ENCODE measurements at regions not wholly inside any gene's neighbourhood (a gene's known extent, or its start where the extent isn't known, plus 50 kb on each side); places are given as distances from the start of the nearest gene placed in this dataset.

- Mint-ChIP-seq H3K27ac (no peak overlapping the region), H3K9me3 (peaks cover 30% of the 10 kb centered on the region), H3K4me1 (peaks cover 17% of the 10 kb centered on the region), H3K27me3 (ENCODE audit: low read depth) (no peaks in the 10 kb centered on the region), H3K36me3 (peaks cover 11% of the 10 kb centered on the region), H3K4me3 (no peak overlapping the region)
- DNase-seq (ENCODE audit: low spot score in 2 of 2, unreplicated experiment in 2 of 2): no peak
- no peak for TF ChIP-seq CTCF (IDR thresholded peaks at IDR 0.05; ENCODE audit: unreplicated experiment)
Observed at GRCh38 chr2:138430181-138430580, 71.4 kb upstream of the SPOPL start.

GRCh38 chr2:138432971-138433370 lies 68.6 kb upstream of the SPOPL start:
- no peak for DNase-seq (ENCODE audit: low spot score in 2 of 2, unreplicated experiment in 2 of 2)
- Mint-ChIP-seq H3K27me3 (ENCODE audit: low read depth) (no peaks in the 10 kb centered on the region), H3K36me3 (peaks cover 2% of the 10 kb centered on the region), H3K4me1 (peaks cover 32% of the 10 kb centered on the region), H3K9me3 (peaks cover 8% of the 10 kb centered on the region), H3K27ac (no peak overlapping the region), H3K4me3 (no peak overlapping the region)
- TF ChIP-seq CTCF (IDR thresholded peaks at IDR 0.05; ENCODE audit: unreplicated experiment): no peak

GRCh38 chr2:138433995-138434951 lies 67.3 kb upstream of the SPOPL start:
- peaks cover 2% of the 10 kb centered on the region for H3K36me3 Mint-ChIP-seq
- no peak for DNase-seq (ENCODE audit: low spot score in 2 of 2, unreplicated experiment in 2 of 2)
- TF ChIP-seq CTCF (IDR thresholded peaks at IDR 0.05; ENCODE audit: unreplicated experiment): no peak
- H3K27ac Mint-ChIP-seq: peak overlapping the region; percentile 30
- H3K4me1 Mint-ChIP-seq: peaks cover 35% of the 10 kb centered on the region
- peak overlapping the region; percentile 8 for H3K4me3 Mint-ChIP-seq
- peaks cover 8% of the 10 kb centered on the region for H3K9me3 Mint-ChIP-seq
- H3K27me3 Mint-ChIP-seq (ENCODE audit: low read depth): no peaks in the 10 kb centered on the region

- H3K9me3 Mint-ChIP-seq: peaks cover 5% of the 10 kb centered on the region
- DNase-seq (ENCODE audit: low spot score in 2 of 2, unreplicated experiment in 2 of 2): no peak
- H3K36me3 Mint-ChIP-seq: peaks cover 2% of the 10 kb centered on the region
- TF ChIP-seq CTCF (IDR thresholded peaks at IDR 0.05; ENCODE audit: unreplicated experiment): no peak
- H3K27me3 Mint-ChIP-seq (ENCODE audit: low read depth): no peaks in the 10 kb centered on the region
- H3K4me1 Mint-ChIP-seq: peaks cover 37% of the 10 kb centered on the region
- peak overlapping the region; percentile 24 for H3K27ac Mint-ChIP-seq
- no peak overlapping the region for H3K4me3 Mint-ChIP-seq
Observed at GRCh38 chr2:138435701-138436100, 65.9 kb upstream of the SPOPL start.

GRCh38 chr2:138439733-138440132 lies 61.8 kb upstream of the SPOPL start:
- Mint-ChIP-seq H3K4me1 (peaks cover 29% of the 10 kb centered on the region), H3K9me3 (no peaks in the 10 kb centered on the region)
- TF ChIP-seq CTCF (IDR thresholded peaks at IDR 0.05; ENCODE audit: unreplicated experiment): no peak

More at GRCh38 chr2:138439733-138440132, 61.8 kb upstream of the SPOPL start:
- no peak overlapping the region for H3K27ac Mint-ChIP-seq
- no peak for DNase-seq (ENCODE audit: low spot score in 2 of 2, unreplicated experiment in 2 of 2)
- no peaks in the 10 kb centered on the region for H3K27me3 Mint-ChIP-seq (ENCODE audit: low read depth)
- no peaks in the 10 kb centered on the region for H3K36me3 Mint-ChIP-seq
- no peak overlapping the region for H3K4me3 Mint-ChIP-seq
